Epithelial cell of esophagus (primary cell): ENCODE measurements at regions not wholly inside any gene's neighbourhood (a gene's known extent, or its start where the extent isn't known, plus 50 kb on each side); places are given as distances from the start of the nearest gene placed in this dataset.
A peak's percentile ranks its signal among the peaks of the same experiment; 100 is the strongest.

Experiments
- DNase-seq: peaks from one replicate; pipeline ENCODE4 v3.0.0; 2010; ENCODE audit warnings: low read depth
- H3K4me3 ChIP-seq: 2 replicates; pipeline ENCODE4 v1.5.1; 2011; ENCODE audit warnings: mild to moderate bottlenecking, low read length, control low read depth
- CTCF ChIP-seq: IDR thresholded peaks from 2 replicates; pipeline ENCODE4 v1.5.1; 2011; ENCODE audit warnings: low read depth, mild to moderate bottlenecking, low read length, control low read depth, inconsistent platforms; ENCODE audit not compliant: insufficient read depth; ENCODE audit errors: missing control alignments

DNA sequence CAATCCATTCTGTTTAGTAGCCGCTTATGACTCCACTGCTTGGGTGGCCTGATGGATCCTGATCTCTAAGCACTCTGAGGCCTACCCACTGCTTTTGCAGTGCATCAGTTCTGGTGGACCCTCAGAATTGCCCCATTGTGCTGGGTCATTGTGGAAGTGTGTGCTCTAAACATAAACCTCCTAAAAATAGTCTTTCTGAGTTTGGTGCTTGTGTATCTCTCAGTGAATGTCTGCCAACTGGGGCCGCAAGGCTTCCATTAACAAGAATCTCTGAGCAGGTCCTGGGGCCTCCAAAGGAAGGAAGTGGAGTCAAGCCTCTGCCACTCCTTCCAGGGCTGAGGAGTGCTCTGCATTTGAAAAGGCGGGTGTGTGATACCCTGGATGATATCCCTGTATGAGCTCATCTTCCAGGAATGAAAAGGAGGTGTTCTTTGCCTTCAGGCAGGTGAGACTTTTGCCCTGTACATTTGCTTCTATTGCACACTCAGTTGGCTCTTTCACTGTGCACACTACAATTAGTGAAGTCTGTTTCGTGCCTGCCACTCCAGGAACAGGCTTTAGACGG lies 80.0 kb upstream of the CACNA2D3 start:
- no peak for TF ChIP-seq CTCF
- DNase-seq, result peak; percentile 45
- no peak overlapping the region for H3K4me3 ChIP-seq

- TF ChIP-seq CTCF, result no peak
- no peak for DNase-seq
Measured at GRCh38 chr3:54040476-54040875, 81.9 kb upstream of the CACNA2D3 start.

DNA sequence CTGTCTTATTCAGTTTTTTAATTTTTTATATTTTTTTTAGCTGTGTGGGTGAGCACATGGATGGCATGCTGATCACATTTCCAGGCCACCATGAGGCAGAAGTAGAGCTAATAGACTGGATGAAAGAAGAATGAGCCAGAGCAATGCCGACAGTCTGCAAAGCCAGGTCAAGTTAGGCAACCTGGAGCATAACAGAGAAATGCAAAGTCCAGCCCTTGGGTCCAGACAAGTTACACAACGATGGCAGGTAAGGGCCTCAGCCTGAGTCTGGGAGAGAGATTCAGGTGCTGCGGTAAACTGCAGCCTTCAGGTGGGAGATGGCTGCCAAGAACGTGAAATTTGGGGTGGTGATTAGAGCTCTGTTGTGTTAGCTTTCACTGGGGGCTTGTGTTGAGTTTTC lies 84.0 kb upstream of the CACNA2D3 start:
- DNase-seq, result no peak
- TF ChIP-seq CTCF, result no peak
- H3K4me3 ChIP-seq, result no peak overlapping the region

More at GRCh38 chr3:54040476-54040875, 81.9 kb upstream of the CACNA2D3 start:
- no peak overlapping the region for H3K4me3 ChIP-seq

DNA sequence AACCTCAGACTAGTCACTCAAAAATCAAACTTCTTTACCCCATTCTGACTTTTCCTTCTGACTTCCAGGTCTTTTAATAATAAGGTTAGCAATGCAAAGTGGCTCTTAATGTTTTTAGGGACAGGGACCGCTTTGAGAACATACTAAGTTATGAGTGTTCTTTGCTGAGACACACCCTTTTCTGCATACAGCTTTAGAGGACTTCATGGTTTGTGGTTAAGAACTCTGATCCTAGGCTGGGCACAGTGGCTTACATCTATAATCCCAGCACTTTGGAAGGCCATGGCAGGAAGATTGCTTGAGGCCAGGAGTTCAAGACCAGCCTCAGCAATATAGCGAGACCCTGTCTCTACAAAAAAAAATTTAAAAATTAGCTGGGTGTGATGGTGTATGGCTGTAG lies 85.8 kb upstream of the CACNA2D3 start:
- no peak for TF ChIP-seq CTCF
- no peak for DNase-seq

GRCh38 chr3:54034971-54035370 lies 87.4 kb upstream of the CACNA2D3 start:
- TF ChIP-seq CTCF, result no peak
- no peak overlapping the region for H3K4me3 ChIP-seq
- DNase-seq, result no peak

More for the DNA sequence above, 85.8 kb upstream of the CACNA2D3 start:
- H3K4me3 ChIP-seq, result no peak overlapping the region

GRCh38 chr3:54033761-54034160 lies 88.6 kb upstream of the CACNA2D3 start:
- TF ChIP-seq CTCF, result no peak
- DNase-seq, result no peak

GRCh38 chr3:54032598-54032997 lies 89.8 kb upstream of the CACNA2D3 start:
- no peak overlapping the region for H3K4me3 ChIP-seq
- no peak for DNase-seq

More at GRCh38 chr3:54033761-54034160, 88.6 kb upstream of the CACNA2D3 start:
- H3K4me3 ChIP-seq, result no peak overlapping the region

More at GRCh38 chr3:54032598-54032997, 89.8 kb upstream of the CACNA2D3 start:
- TF ChIP-seq CTCF, result no peak
